ENCODE measurements at regions not wholly inside any gene's neighbourhood (a gene's known extent, or its start where the extent isn't known, plus 50 kb on each side); places are given as distances from the start of the nearest gene placed in this dataset.

GRCh38 chr5:81855591-81855990 is 104.7 kb upstream of the SSBP2 start:
- DNase-seq: no peak

GRCh38 chr5:81854915-81855314 is 104.0 kb upstream of the SSBP2 start:
- DNase-seq: no peak

- DNase-seq: no peak
These were observed 103.6 kb upstream of the SSBP2 start for GRCh38 chr5:81854485-81854884.

GRCh38 chr5:81853030-81853357 is 102.1 kb upstream of the SSBP2 start:
- no peak for DNase-seq

GRCh38 chr5:81852291-81853029 is 101.6 kb upstream of the SSBP2 start:
- DNase-seq: no peak

GRCh38 chr5:81851481-81852178 is 100.7 kb upstream of the SSBP2 start:
- peak; percentile 89 for DNase-seq

GRCh38 chr5:81850501-81851357 is 99.8 kb upstream of the SSBP2 start:
- no peak for DNase-seq

- DNase-seq: no peak
These were observed 99.0 kb upstream of the SSBP2 start for GRCh38 chr5:81849770-81850367.

- no peak for DNase-seq
These were observed 97.5 kb upstream of the SSBP2 start for GRCh38 chr5:81848362-81848880.

GRCh38 chr5:81846301-81846700 is 95.4 kb upstream of the SSBP2 start:
- DNase-seq: no peak

GRCh38 chr5:81843845-81844244 is 92.9 kb upstream of the SSBP2 start:
- DNase-seq: no peak

- DNase-seq: no peak
These were observed 92.0 kb upstream of the SSBP2 start for GRCh38 chr5:81842795-81843398.

GRCh38 chr5:81839034-81839433 is 88.1 kb upstream of the SSBP2 start:
- DNase-seq: no peak

GRCh38 chr5:81838307-81838906 is 87.5 kb upstream of the SSBP2 start:
- DNase-seq: no peak

- no peak for DNase-seq
These were observed 86.9 kb upstream of the SSBP2 start for GRCh38 chr5:81837667-81838306.

GRCh38 chr5:81835814-81836367 is 85.0 kb upstream of the SSBP2 start:
- no peak for DNase-seq

GRCh38 chr5:81834021-81834660 is 83.2 kb upstream of the SSBP2 start:
- no peak for DNase-seq

GRCh38 chr5:81830596-81830995 is 79.7 kb upstream of the SSBP2 start:
- no peak for DNase-seq

- no peak for DNase-seq
These were observed 78.3 kb upstream of the SSBP2 start for GRCh38 chr5:81829242-81829641.

- DNase-seq: no peak
These were observed 76.6 kb upstream of the SSBP2 start for GRCh38 chr5:81827500-81827899.

- DNase-seq: no peak
These were observed 75.2 kb upstream of the SSBP2 start for GRCh38 chr5:81826128-81826527.
